22Rv1 (cell line): ENCODE measurements at regions not wholly inside any gene's neighbourhood (a gene's known extent, or its start where the extent isn't known, plus 50 kb on each side); places are given as distances from the start of the nearest gene placed in this dataset.
A peak's percentile ranks its signal among the peaks of the same experiment; 100 is the strongest.

ENCODE experiments used
- H3K27ac ChIP-seq: fragments of 450-650 bp; 2 replicates; pipeline ENCODE4 v1.5.1; 2017
- ZFX ChIP-seq: fragments of 450-650 bp; IDR thresholded peaks from 2 replicates; pipeline ENCODE4 v1.6.1; 2017; ENCODE audit warnings: antibody characterized with exemption, borderline replicate concordance
- TF ChIP-seq, protein P1 (sequence below): fragments of 450-650 bp; IDR thresholded peaks from 2 replicates; pipeline ENCODE4 v1.5.1; 2017; ENCODE audit warnings: mild to moderate bottlenecking

DNA sequence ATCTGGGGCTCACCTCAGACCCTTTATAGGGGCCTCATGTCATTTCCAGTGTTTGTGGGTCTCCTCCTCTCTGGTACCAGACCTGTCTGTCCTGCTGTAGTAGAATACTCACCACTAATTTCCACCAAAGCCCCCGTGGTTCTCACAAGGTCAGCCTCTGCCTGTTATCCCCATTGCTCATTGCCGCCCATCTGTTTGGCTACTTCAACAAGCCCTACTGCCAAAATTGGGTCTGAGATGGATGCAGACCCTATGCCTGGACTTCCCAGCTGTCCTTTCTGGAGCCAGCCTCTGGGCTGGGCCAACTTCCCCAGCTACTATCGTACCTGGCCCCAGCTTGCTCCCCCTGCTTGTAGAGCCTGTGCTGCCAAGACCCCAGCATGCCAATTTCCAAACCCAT lies 152.1 kb upstream of the ISX start:
- no peak overlapping the region for H3K27ac ChIP-seq
- TF ChIP-seq ZFX: no peak
- TF ChIP-seq, protein P1, sequence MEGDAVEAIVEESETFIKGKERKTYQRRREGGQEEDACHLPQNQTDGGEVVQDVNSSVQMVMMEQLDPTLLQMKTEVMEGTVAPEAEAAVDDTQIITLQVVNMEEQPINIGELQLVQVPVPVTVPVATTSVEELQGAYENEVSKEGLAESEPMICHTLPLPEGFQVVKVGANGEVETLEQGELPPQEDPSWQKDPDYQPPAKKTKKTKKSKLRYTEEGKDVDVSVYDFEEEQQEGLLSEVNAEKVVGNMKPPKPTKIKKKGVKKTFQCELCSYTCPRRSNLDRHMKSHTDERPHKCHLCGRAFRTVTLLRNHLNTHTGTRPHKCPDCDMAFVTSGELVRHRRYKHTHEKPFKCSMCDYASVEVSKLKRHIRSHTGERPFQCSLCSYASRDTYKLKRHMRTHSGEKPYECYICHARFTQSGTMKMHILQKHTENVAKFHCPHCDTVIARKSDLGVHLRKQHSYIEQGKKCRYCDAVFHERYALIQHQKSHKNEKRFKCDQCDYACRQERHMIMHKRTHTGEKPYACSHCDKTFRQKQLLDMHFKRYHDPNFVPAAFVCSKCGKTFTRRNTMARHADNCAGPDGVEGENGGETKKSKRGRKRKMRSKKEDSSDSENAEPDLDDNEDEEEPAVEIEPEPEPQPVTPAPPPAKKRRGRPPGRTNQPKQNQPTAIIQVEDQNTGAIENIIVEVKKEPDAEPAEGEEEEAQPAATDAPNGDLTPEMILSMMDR: no peak

DNA sequence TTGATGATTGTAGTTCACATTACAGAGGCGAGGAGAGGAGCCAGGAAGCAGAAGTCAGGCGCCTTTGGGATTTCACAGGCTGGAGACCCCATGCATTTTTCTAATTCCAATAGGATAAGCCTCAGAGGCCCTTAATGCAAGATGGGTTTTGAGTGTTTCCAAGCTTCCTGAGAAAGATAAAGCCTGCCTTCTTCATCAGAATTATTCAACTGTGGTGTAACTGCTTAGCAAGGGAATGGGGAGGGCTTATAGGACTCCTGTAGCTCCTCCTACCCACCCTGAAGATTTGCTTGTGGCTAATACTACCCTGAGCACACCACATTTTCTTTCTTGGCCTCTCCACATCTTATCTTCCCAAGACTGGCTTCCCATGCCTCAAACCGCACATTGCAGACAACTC lies 151.1 kb upstream of the ISX start:
- TF ChIP-seq ZFX: no peak
- TF ChIP-seq, protein P1: no peak

DNA sequence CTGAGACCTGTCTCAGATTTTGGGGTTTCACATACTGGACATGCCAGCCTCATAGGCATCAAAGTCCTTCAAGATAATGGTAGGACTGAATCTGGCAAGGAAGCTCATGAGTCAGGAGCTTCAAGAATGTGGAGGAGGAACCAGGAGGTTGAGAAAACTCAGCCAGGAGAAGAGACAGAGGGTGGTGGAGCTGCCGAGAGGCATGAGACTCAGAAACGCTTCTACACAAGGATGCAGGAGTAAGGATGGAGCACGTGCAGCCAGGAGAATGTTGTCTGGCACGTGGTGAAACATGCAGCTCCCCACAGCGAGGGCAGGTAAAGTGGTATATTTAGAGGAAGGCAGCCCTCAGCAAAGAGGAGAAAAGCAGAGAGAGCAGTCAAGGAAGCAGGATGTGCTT lies 148.7 kb upstream of the ISX start:
- no peak overlapping the region for H3K27ac ChIP-seq
- TF ChIP-seq, protein P1: no peak
- no peak for TF ChIP-seq ZFX

More for the DNA sequence above, 151.1 kb upstream of the ISX start:
- H3K27ac ChIP-seq: no peak overlapping the region

DNA sequence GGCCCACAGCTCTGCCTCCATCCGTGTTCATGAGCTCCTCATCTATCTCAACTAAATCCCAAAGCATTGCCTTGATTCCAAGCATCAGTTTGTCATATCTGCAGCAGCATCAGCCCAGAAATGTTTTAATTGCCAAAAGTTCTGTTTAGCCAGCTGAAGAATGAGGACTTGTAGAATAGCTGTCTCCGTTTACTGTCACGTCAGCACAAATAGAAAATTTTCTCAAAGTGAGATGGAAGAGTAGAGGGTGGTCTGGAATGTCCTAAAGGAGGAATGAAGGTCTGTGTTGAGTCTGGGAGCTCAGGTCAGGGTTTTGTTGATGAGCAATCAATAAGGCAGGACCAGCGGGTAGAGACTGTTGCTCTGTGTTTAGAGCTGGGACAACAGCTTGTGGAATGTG lies 134.9 kb upstream of the ISX start:
- H3K27ac ChIP-seq: no peak overlapping the region
- no peak for TF ChIP-seq ZFX
- TF ChIP-seq, protein P1: no peak

DNA sequence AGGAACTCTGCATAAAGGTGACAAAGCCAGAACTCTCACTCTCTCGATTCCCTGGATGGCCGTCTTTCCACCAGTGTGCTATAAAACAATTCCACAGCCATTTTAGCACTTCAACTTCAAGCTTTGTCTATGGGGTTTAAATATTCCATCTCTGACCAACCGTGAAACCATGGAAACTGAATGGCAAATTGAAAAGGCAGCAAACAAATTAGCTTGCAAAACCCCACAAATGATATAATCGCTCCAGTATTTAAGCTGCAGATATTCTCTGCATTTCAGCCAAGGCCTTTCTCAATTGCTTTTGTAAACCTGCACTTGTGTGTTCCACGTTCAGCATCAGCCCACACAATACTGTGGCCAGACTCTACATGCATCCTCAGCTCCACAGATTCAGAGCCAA lies 131.7 kb upstream of the ISX start:
- H3K27ac ChIP-seq: no peak overlapping the region
- no peak for TF ChIP-seq ZFX
- TF ChIP-seq, protein P1: no peak

DNA sequence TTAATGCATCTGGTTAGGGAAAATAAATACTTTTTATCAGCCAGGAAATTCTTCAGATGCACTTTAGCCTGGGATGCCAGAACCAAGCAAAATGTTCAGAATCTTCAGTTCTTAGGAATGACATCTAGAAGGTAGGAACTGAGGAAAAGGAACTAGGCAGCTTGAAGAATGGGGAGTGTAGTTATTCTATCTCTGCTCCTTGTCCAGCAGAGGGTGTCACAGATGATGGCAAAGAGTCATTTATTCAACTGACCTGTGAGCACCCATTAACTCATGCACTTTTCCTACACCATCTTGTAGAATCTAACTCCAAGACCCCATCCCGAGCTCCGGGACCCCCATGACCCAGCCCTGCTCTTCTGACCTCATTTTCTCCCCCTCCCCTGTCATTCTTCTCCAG lies 122.1 kb upstream of the ISX start:
- no peak for TF ChIP-seq ZFX
- TF ChIP-seq, protein P1: peak; percentile 20
- H3K27ac ChIP-seq: no peak overlapping the region

DNA sequence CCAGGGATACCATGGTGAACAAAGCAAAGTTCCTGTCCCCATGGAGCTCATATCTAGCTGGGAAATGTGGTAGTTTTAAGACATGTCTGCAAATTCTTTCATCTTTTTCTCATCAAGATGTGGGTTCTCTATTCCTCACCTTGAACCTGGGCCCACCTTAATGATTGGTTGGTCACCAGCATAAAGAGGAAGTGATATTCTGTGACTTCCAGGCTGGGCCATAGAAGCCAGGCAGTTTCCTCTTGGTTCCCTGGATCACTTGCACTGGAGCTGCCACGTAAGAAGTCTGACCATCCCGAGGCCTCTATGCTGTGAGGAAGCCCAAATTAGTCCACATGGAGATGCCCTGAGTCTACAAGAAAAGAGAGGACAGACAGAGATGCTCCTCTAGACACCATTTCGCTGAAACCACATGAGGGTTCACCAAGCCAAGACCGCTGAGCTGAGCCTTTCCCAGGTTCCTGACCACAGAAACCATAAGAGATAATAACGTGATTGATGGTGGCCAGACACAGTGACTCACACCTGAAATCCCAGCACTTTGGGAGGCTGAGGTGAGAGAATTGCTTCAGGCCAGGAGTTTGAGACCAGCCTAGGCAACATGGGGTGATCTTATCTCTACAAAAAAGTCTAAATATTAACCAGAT lies 119.5 kb upstream of the ISX start:
- TF ChIP-seq, protein P1: no peak
- no peak for TF ChIP-seq ZFX
- no peak overlapping the region for H3K27ac ChIP-seq
